ENCODE measurements at regions not wholly inside any gene's neighbourhood (a gene's known extent, or its start where the extent isn't known, plus 50 kb on each side); places are given as distances from the start of the nearest gene placed in this dataset.

DNA sequence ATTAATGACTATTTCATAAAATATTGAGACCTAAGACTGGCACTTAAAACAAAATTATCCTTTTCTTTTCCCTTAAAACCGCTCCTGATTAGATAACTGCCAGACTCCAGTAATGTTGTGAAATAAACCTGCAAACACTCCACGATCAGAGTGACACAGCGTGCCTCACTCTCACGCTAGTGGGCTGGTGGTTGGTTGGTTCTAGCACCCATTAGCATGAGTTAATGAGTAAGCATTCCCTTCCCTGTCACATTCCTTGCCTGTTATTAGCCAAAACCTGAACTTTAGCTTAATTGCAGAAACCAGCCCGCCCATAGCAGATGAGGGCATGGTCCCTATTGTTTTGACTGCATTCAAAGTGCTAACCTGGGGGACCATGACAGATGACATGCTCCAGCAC, 193.4 kb downstream of the CD83 start:
- Histone ChIP-seq H4K20me1 (ENCODE audit: insufficient read depth, low read length) (no peaks in the 10 kb centered on the region), H3K79me2 (ENCODE audit: insufficient read depth, low read length) (no peaks in the 10 kb centered on the region), H3K4me3 (ENCODE audit: insufficient read depth, low read depth, low read length) (no peak overlapping the region), H3K4me2 (ENCODE audit: low read length) (no peak overlapping the region), H3K36me3 (ENCODE audit: insufficient read depth, low read length) (no peaks in the 10 kb centered on the region), H3K9ac (ENCODE audit: low read length) (no peak overlapping the region), H3K4me1 (ENCODE audit: insufficient read depth, low read length) (no peaks in the 10 kb centered on the region), H3K27ac (ENCODE audit: low read depth, low read length) (no peak overlapping the region), H3K9me3 (ENCODE audit: insufficient read depth, low read depth, low read length) (no peaks in the 10 kb centered on the region), H2AFZ (ENCODE audit: low read depth, low read length) (no peak overlapping the region), H3K27me3 (ENCODE audit: insufficient read depth, low read length) (no peaks in the 10 kb centered on the region)
- TF ChIP-seq EZH2 (IDR thresholded peaks at IDR 0.05; ENCODE audit: insufficient read depth, low read length): no peak
- TF ChIP-seq CTCF (IDR thresholded peaks at IDR 0.05; ENCODE audit: insufficient read depth, low read depth, low read length): no peak
- Mint-ChIP-seq H3K4me3 (ENCODE audit: unreplicated experiment) (no peak overlapping the region), H3K9me3 (ENCODE audit: unreplicated experiment) (peaks cover 2% of the 10 kb centered on the region), H3K36me3 (ENCODE audit: low read depth, unreplicated experiment) (no peaks in the 10 kb centered on the region), H3K27ac (ENCODE audit: unreplicated experiment) (peak overlapping the region; percentile 74), H3K27me3 (ENCODE audit: low read depth, unreplicated experiment) (peaks cover 4% of the 10 kb centered on the region), H3K4me1 (ENCODE audit: low read depth, unreplicated experiment) (no peaks in the 10 kb centered on the region)
- DNase-seq (ENCODE audit: low read depth) (peak; percentile 16), FAIRE-seq (no peak)

GRCh38 chr6:14312587-14312986, 195.0 kb downstream of the CD83 start:
- FAIRE-seq: no peak
- Histone ChIP-seq H2AFZ (ENCODE audit: low read depth, low read length) (no peak overlapping the region), H3K4me3 (ENCODE audit: insufficient read depth, low read depth, low read length) (no peak overlapping the region), H3K79me2 (ENCODE audit: insufficient read depth, low read length) (no peaks in the 10 kb centered on the region), H3K4me1 (ENCODE audit: insufficient read depth, low read length) (no peaks in the 10 kb centered on the region), H3K4me2 (ENCODE audit: low read length) (no peak overlapping the region), H3K9ac (ENCODE audit: low read length) (no peak overlapping the region), H3K27me3 (ENCODE audit: insufficient read depth, low read length) (no peaks in the 10 kb centered on the region), H3K36me3 (ENCODE audit: insufficient read depth, low read length) (no peaks in the 10 kb centered on the region), H3K9me3 (ENCODE audit: insufficient read depth, low read depth, low read length) (no peaks in the 10 kb centered on the region), H4K20me1 (ENCODE audit: insufficient read depth, low read length) (no peaks in the 10 kb centered on the region), H3K27ac (ENCODE audit: low read depth, low read length) (no peak overlapping the region)
- Mint-ChIP-seq H3K27me3 (ENCODE audit: low read depth, unreplicated experiment) (peaks cover 7% of the 10 kb centered on the region), H3K27ac (ENCODE audit: unreplicated experiment) (no peak overlapping the region), H3K4me3 (ENCODE audit: unreplicated experiment) (no peak overlapping the region), H3K36me3 (ENCODE audit: low read depth, unreplicated experiment) (no peaks in the 10 kb centered on the region), H3K4me1 (ENCODE audit: low read depth, unreplicated experiment) (no peaks in the 10 kb centered on the region), H3K9me3 (ENCODE audit: unreplicated experiment) (peaks cover 2% of the 10 kb centered on the region)
- DNase-seq (ENCODE audit: low read depth): no peak
- TF ChIP-seq CTCF (IDR thresholded peaks at IDR 0.05; ENCODE audit: insufficient read depth, low read depth, low read length) (no peak), EZH2 (IDR thresholded peaks at IDR 0.05; ENCODE audit: insufficient read depth, low read length) (no peak)

DNA sequence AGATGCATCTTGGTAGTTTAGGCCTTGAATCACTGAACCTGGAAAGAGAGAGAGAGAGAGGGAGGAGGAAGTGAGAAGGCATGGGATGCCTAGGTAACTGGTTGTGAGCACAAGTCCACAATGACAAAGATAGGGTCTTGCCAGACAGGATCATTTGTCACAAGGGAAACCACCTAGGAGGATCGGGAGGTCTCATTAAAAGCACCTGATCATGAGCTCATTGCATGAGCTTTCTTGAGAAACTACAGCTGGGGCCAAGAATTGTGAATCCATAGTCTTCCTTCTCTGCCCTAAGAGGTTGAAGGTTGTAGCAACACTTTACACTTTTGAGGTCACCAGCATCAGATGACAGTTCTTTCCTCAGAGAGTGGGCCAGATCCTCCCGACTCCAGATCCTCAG, 195.7 kb downstream of the CD83 start:
- no peak overlapping the region for H3K27ac Mint-ChIP-seq (ENCODE audit: unreplicated experiment)
- H3K4me1 Mint-ChIP-seq (ENCODE audit: low read depth, unreplicated experiment): no peaks in the 10 kb centered on the region

More for the DNA sequence above, 195.7 kb downstream of the CD83 start:
- H3K36me3 Mint-ChIP-seq (ENCODE audit: low read depth, unreplicated experiment): no peaks in the 10 kb centered on the region
- H3K4me2 ChIP-seq (ENCODE audit: low read length): no peak overlapping the region
- H3K9me3 Mint-ChIP-seq (ENCODE audit: unreplicated experiment): peaks cover 2% of the 10 kb centered on the region
- no peaks in the 10 kb centered on the region for H3K4me1 ChIP-seq (ENCODE audit: insufficient read depth, low read length)
- no peaks in the 10 kb centered on the region for H3K27me3 ChIP-seq (ENCODE audit: insufficient read depth, low read length)
- H2AFZ ChIP-seq (ENCODE audit: low read depth, low read length): no peak overlapping the region
- no peaks in the 10 kb centered on the region for H3K79me2 ChIP-seq (ENCODE audit: insufficient read depth, low read length)
- TF ChIP-seq EZH2 (IDR thresholded peaks at IDR 0.05; ENCODE audit: insufficient read depth, low read length) (no peak), CTCF (IDR thresholded peaks at IDR 0.05; ENCODE audit: insufficient read depth, low read depth, low read length) (no peak)
- H4K20me1 ChIP-seq (ENCODE audit: insufficient read depth, low read length): no peaks in the 10 kb centered on the region
- DNase-seq (ENCODE audit: low read depth): no peak
- H3K4me3 Mint-ChIP-seq (ENCODE audit: unreplicated experiment): no peak overlapping the region
- H3K27me3 Mint-ChIP-seq (ENCODE audit: low read depth, unreplicated experiment): peaks cover 13% of the 10 kb centered on the region
- FAIRE-seq: no peak
- no peaks in the 10 kb centered on the region for H3K36me3 ChIP-seq (ENCODE audit: insufficient read depth, low read length)
- H3K9ac ChIP-seq (ENCODE audit: low read length): no peak overlapping the region
- H3K27ac ChIP-seq (ENCODE audit: low read depth, low read length): no peak overlapping the region
- no peaks in the 10 kb centered on the region for H3K9me3 ChIP-seq (ENCODE audit: insufficient read depth, low read depth, low read length)
- no peak overlapping the region for H3K4me3 ChIP-seq (ENCODE audit: insufficient read depth, low read depth, low read length)
